PC-3 (cell line): ENCODE measurements at regions not wholly inside any gene's neighbourhood (a gene's known extent, or its start where the extent isn't known, plus 50 kb on each side); places are given as distances from the start of the nearest gene placed in this dataset.

Experiments
- ATAC-seq: fragments of 200-7000 bp; cut with Tn5 transposase; 2 replicates; pipeline ENCODE4 v1.9.1; 2020; ENCODE audit warnings: mild to moderate bottlenecking, moderate library complexity
- BruUV-seq: library from RNA; stranded (reverse); fragments of 400-500 nt; replicated peaks from 2 replicates; lab custom pipeline; 2021; lab: Mats Ljungman, UMichigan
- CTCF ChIA-PET: fragments of 300-600 bp; sonication (Branson Sonifier 250); formaldehyde crosslinking; loops from one replicate; lab custom pipeline; 2022; ENCODE audit warnings: antibody characterized with exemption; lab: Charles Lee
- POLR2A ChIA-PET: fragments of 300-600 bp; sonication (Branson Sonifier 250); formaldehyde crosslinking; loops from one replicate; lab custom pipeline; 2022; ENCODE audit warnings: antibody characterized with exemption; ENCODE audit not compliant: unreplicated experiment; lab: Charles Lee
- DNase-seq: peaks from one replicate; pipeline ENCODE4 v3.0.0-alpha.2; 2015
- H2AFZ ChIP-seq: fragments of 300-600 bp; sonication (generic); 2 replicates; pipeline ENCODE4 v1.6.0; 2016; ENCODE audit warnings: antibody characterized with exemption, low read length
- H3F3A ChIP-seq: fragments of 300-600 bp; sonication (generic); one replicate; pipeline ENCODE4 v1.6.0; 2017; ENCODE audit warnings: antibody characterized with exemption, low read length, control low read depth, mild to moderate bottlenecking; ENCODE audit not compliant: unreplicated experiment
- H3K27ac ChIP-seq: fragments of 300-600 bp; sonication (generic); 2 replicates; pipeline ENCODE4 v1.5.1; 2016; ENCODE audit warnings: mild to moderate bottlenecking, low read length
- H3K27me3 ChIP-seq: fragments of 300-600 bp; sonication (generic); 2 replicates; pipeline ENCODE4 v1.6.1; 2016; ENCODE audit warnings: low read length, mixed read lengths
- H3K36me3 ChIP-seq: fragments of 300-600 bp; sonication (generic); 2 replicates; pipeline ENCODE4 v1.6.1; 2016; ENCODE audit warnings: low read depth, mixed run types, low read length, mixed read lengths
- H3K4me1 ChIP-seq: fragments of 300-600 bp; sonication (generic); 2 replicates; pipeline ENCODE4 v1.5.1; 2016; ENCODE audit warnings: low read length; ENCODE audit not compliant: insufficient read depth
- H3K4me2 ChIP-seq: fragments of 300-600 bp; sonication (generic); 2 replicates; pipeline ENCODE4 v1.6.0; 2016; ENCODE audit warnings: low read length
- H3K4me3 ChIP-seq: fragments of 300-600 bp; sonication (generic); 2 replicates; pipeline ENCODE4 v1.5.1; 2016; ENCODE audit warnings: mild to moderate bottlenecking, low read length, mixed read lengths
- H3K79me2 ChIP-seq: fragments of 300-600 bp; sonication (generic); 2 replicates; pipeline ENCODE4 v1.6.1; 2017; ENCODE audit warnings: low read length, mixed read lengths
- H3K9ac ChIP-seq: fragments of 300-600 bp; sonication (generic); 2 replicates; pipeline ENCODE4 v1.6.0; 2016; ENCODE audit warnings: mild to moderate bottlenecking, low read length
- H3K9me2 ChIP-seq: fragments of 300-600 bp; sonication (generic); replicated peaks from 2 replicates; pipeline ENCODE4 v1.6.1; 2016; ENCODE audit warnings: mixed run types, low read length, mixed read lengths
- H3K9me3 ChIP-seq: fragments of 300-600 bp; sonication (generic); 2 replicates; pipeline ENCODE4 v1.6.1; 2016; ENCODE audit warnings: low read length, mixed read lengths
- H4K20me1 ChIP-seq: fragments of 300-600 bp; sonication (generic); 2 replicates; pipeline ENCODE4 v1.6.1; 2016; ENCODE audit warnings: low read length, mixed read lengths
- CTCF ChIP-seq: fragments of 300-600 bp; sonication (generic); conservative IDR thresholded peaks from 2 replicates; pipeline ENCODE4 v1.5.1; 2017; ENCODE audit warnings: antibody characterized with exemption, low read depth, mild to moderate bottlenecking, low read length
- EZH2 ChIP-seq: fragments of 300-600 bp; sonication (generic); IDR thresholded peaks from one replicate; pipeline ENCODE4 v1.6.1; 2017; ENCODE audit warnings: antibody characterized with exemption, mild to moderate bottlenecking, low read length; ENCODE audit not compliant: unreplicated experiment
- EZH2phosphoT487 ChIP-seq: fragments of 300-600 bp; sonication (generic); IDR thresholded peaks from 2 replicates; pipeline ENCODE4 v1.6.1; 2018; ENCODE audit warnings: mild to moderate bottlenecking, antibody characterized with exemption, low read length, borderline replicate concordance
- intact Hi-C: fragments of 100-400 bp; cut with micrococcal nuclease; formaldehyde crosslinking; loops from 2 replicates; pipeline ENCODE4 v1.9.0; 2023

DNA sequence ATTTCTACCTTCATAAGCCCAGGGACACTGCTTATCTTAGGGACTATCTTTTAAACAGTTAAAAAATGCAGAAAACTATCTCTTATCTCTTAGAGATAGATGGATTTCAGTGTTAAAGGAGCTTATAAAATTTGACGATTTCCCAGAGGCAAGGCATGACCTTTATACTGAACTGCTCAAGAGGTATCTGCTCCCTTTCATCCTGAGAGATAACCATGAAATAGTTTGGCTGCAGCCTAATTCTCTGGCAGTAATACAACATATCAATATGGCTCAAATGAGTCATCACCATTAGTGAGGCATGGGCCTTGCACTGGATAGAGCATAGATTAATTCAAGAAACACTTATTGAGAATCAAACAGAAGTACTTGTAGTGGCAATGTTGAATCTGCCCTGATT, 348.2 kb upstream of the GRIA3 start:
- no peaks in the 10 kb centered on the region for H3K36me3 ChIP-seq
- no peak overlapping the region for H3K9ac ChIP-seq
- no peaks in the 10 kb centered on the region for H3K9me2 ChIP-seq
- no peaks in the 10 kb centered on the region for H4K20me1 ChIP-seq
- no peaks in the 10 kb centered on the region for H3K4me1 ChIP-seq
- TF ChIP-seq CTCF (no peak), EZH2 (no peak), EZH2phosphoT487 (no peak)
- no peak overlapping the region for H3K4me2 ChIP-seq
- ChIA-PET POLR2A (no interaction called here), CTCF (no interaction called here)
- no peaks in the 10 kb centered on the region for H3K9me3 ChIP-seq
- no peak overlapping the region for H3K27ac ChIP-seq
- intact Hi-C loops: no loop called here
- no peak for DNase-seq
- no peaks in the 10 kb centered on the region for H3K27me3 ChIP-seq
- ATAC-seq: no peak
- no peaks in the 10 kb centered on the region for H3F3A ChIP-seq
- H2AFZ ChIP-seq: no peak overlapping the region
- H3K4me3 ChIP-seq: no peak overlapping the region
- no TSS peak for BruUV-seq
- H3K79me2 ChIP-seq: no peaks in the 10 kb centered on the region

- Histone ChIP-seq H3K9ac (no peak overlapping the region), H3F3A (no peaks in the 10 kb centered on the region), H2AFZ (no peak overlapping the region), H3K4me3 (no peak overlapping the region), H3K9me3 (no peaks in the 10 kb centered on the region), H3K79me2 (no peaks in the 10 kb centered on the region), H3K4me2 (no peak overlapping the region), H3K4me1 (no peaks in the 10 kb centered on the region), H3K36me3 (no peaks in the 10 kb centered on the region), H4K20me1 (no peaks in the 10 kb centered on the region), H3K27ac (no peak overlapping the region), H3K9me2 (no peaks in the 10 kb centered on the region), H3K27me3 (no peaks in the 10 kb centered on the region)
- ATAC-seq: no peak
- no TSS peak for BruUV-seq
- ChIA-PET CTCF (no interaction called here), POLR2A (no interaction called here)
- intact Hi-C loops: no loop called here
- DNase-seq: no peak
- no peak for TF ChIP-seq EZH2phosphoT487
- TF ChIP-seq CTCF: no peak
These were observed 333.8 kb upstream of the GRIA3 start for GRCh38 chrX:122850326-122850725.

- TF ChIP-seq EZH2phosphoT487: no peak
- no peak for TF ChIP-seq EZH2
- TF ChIP-seq CTCF: no peak
- Histone ChIP-seq H3K79me2 (no peaks in the 10 kb centered on the region), H3K4me3 (no peak overlapping the region), H3K4me1 (no peaks in the 10 kb centered on the region), H3K36me3 (no peaks in the 10 kb centered on the region), H3K9me3 (no peaks in the 10 kb centered on the region), H2AFZ (no peak overlapping the region), H3K9me2 (no peaks in the 10 kb centered on the region), H3K4me2 (no peak overlapping the region), H3K27ac (no peak overlapping the region), H3F3A (no peaks in the 10 kb centered on the region), H4K20me1 (no peaks in the 10 kb centered on the region), H3K27me3 (no peaks in the 10 kb centered on the region), H3K9ac (no peak overlapping the region)
- ATAC-seq (no peak), DNase-seq (no peak)
- POLR2A ChIA-PET: no interaction called here
- CTCF ChIA-PET: no interaction called here
- BruUV-seq: no TSS peak
- intact Hi-C loops: no loop called here
These were observed 327.9 kb upstream of the GRIA3 start for GRCh38 chrX:122856205-122856604.
